HG02884 (cell line): ENCODE measurements at regions not wholly inside any gene's neighbourhood (a gene's known extent, or its start where the extent isn't known, plus 50 kb on each side); places are given as distances from the start of the nearest gene placed in this dataset.
"Not testable (repeated sequence)": the region's sequence is repeated elsewhere in the genome, so short reads cannot be mapped to it uniquely, and the experiment has no call there.

Source experiments
- ATAC-seq: cut with Tn5 transposase; IDR thresholded peaks from one replicate; pipeline ENCODE4 v1.9.1; 2021; ENCODE audit warnings: mild to moderate bottlenecking, moderate library complexity; ENCODE audit not compliant: unreplicated experiment

- ATAC-seq, result no peak
Measured at GRCh38 chr4:159780196-159780922, 677.5 kb downstream of the RAPGEF2 start.

- ATAC-seq, result no peak
Measured at GRCh38 chr4:159787901-159788300, 685.0 kb downstream of the RAPGEF2 start.

- ATAC-seq, result no peak
Measured at GRCh38 chr4:159791334-159791733, 688.5 kb downstream of the RAPGEF2 start.

GRCh38 chr4:159804592-159804991 lies 701.7 kb downstream of the RAPGEF2 start:
- ATAC-seq, result not testable (repeated sequence)

- no peak for ATAC-seq
Measured at GRCh38 chr4:159823743-159824142, 720.9 kb downstream of the RAPGEF2 start.

- ATAC-seq, result no peak
Measured at GRCh38 chr4:159828687-159829086, 725.8 kb downstream of the RAPGEF2 start.

- no peak for ATAC-seq
Measured at GRCh38 chr4:159829184-159829583, 726.3 kb downstream of the RAPGEF2 start.

- ATAC-seq, result no peak
Measured at GRCh38 chr4:159837071-159837470, 734.2 kb downstream of the RAPGEF2 start.

- no peak for ATAC-seq
Measured at GRCh38 chr4:159855731-159856130, 752.9 kb downstream of the RAPGEF2 start.

- ATAC-seq, result no peak
Measured at GRCh38 chr4:159856451-159856850, 753.6 kb downstream of the RAPGEF2 start.

GRCh38 chr4:159859656-159860148 lies 756.8 kb downstream of the RAPGEF2 start:
- ATAC-seq, result no peak

GRCh38 chr4:159860945-159861344 lies 758.1 kb downstream of the RAPGEF2 start:
- ATAC-seq, result no peak

- ATAC-seq, result no peak
Measured at GRCh38 chr4:159864337-159864736, 761.5 kb downstream of the RAPGEF2 start.

GRCh38 chr4:159867673-159868072 lies 764.8 kb downstream of the RAPGEF2 start:
- no peak for ATAC-seq

GRCh38 chr4:159868936-159869335 lies 766.1 kb downstream of the RAPGEF2 start:
- ATAC-seq, result not testable (repeated sequence)

- no peak for ATAC-seq
Measured at GRCh38 chr4:159871141-159871540, 768.3 kb downstream of the RAPGEF2 start.

GRCh38 chr4:159881158-159881557 lies 778.3 kb downstream of the RAPGEF2 start:
- ATAC-seq, result no peak

- ATAC-seq, result no peak
Measured at GRCh38 chr4:159884989-159885388, 782.1 kb downstream of the RAPGEF2 start.

- ATAC-seq, result no peak
Measured at GRCh38 chr4:159899596-159899995, 796.7 kb downstream of the RAPGEF2 start.

- ATAC-seq, result no peak
Measured at GRCh38 chr4:159900562-159900961, 797.7 kb downstream of the RAPGEF2 start.

GRCh38 chr4:159902648-159903047 lies 799.8 kb downstream of the RAPGEF2 start:
- ATAC-seq, result no peak

- no peak for ATAC-seq
Measured at GRCh38 chr4:159904906-159905305, 802.0 kb downstream of the RAPGEF2 start.

- ATAC-seq, result no peak
Measured at GRCh38 chr4:159906051-159906450, 803.2 kb downstream of the RAPGEF2 start.
